ENCODE measurements at regions not wholly inside any gene's neighbourhood (a gene's known extent, or its start where the extent isn't known, plus 50 kb on each side); places are given as distances from the start of the nearest gene placed in this dataset.

DNA sequence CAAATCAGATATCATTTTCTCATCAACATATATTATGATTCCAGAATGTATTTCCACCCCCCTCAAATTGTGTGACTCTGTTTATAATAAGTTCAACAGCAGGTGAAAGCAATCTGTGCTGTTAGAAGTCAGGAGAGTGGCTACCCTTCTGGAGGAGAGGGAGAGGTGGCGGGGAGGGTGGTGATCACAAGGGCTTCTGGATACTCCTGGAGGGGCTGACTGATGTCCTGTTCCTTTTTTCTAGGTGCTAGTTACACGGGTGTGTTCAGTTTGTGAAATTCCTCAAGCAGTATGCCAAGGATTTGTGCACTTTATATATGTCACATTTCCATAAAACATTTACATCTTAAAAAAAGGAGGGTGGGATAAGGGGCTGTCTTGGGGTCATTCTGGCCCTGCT lies 119.1 kb downstream of the IRF8 start:
- no peak overlapping the region for H3K4me3 ChIP-seq
- TF ChIP-seq MAZ (IDR thresholded peaks at IDR 0.05; ENCODE audit: borderline replicate concordance, low read depth, low read length) (no peak), RFX5 (IDR thresholded peaks at IDR 0.05) (no peak), EHF (CRISPR knock-in tag; IDR thresholded peaks at IDR 0.05) (no peak), POLR2A (IDR thresholded peaks at IDR 0.05; ENCODE audit: low read length) (no peak), SREBF2 (IDR thresholded peaks at IDR 0.05) (no peak), FOSL2 (IDR thresholded peaks at IDR 0.05) (no peak), FOSL2 (CRISPR knock-in tag; IDR thresholded peaks at IDR 0.05) (no peak), NFE2L2 (conservative IDR thresholded peaks at IDR 0.05; ENCODE audit: low read length) (no peak), POLR2AphosphoS2 (conservative IDR thresholded peaks at IDR 0.05; ENCODE audit: low read length) (no peak)
- no peak overlapping the region for H3K4me2 ChIP-seq
- WGBS (ENCODE audit: missing lambda C conversion rate) = 3% methylated on average over 2 of the region's 2 CpGs
- no peak for FAIRE-seq
- POLR2A ChIA-PET = no interaction called here
- no peak for DNase-seq (ENCODE audit: low read depth in 1 of 2, low spot score in 1 of 2)
- H3K27ac ChIP-seq = no peak overlapping the region
- H3K9me3 ChIP-seq = peaks cover 34% of the 10 kb centered on the region
- CTCF ChIA-PET = interaction anchor here (0.6 to 19.3 kb wide), 6 partner anchors 11 to 404 kb away, joined by 3 to 405 read pairs (median 21); no protein-coding TSS in a partner anchor
- no peaks in the 10 kb centered on the region for H3K4me1 ChIP-seq
- ATAC-seq = no peak

DNA sequence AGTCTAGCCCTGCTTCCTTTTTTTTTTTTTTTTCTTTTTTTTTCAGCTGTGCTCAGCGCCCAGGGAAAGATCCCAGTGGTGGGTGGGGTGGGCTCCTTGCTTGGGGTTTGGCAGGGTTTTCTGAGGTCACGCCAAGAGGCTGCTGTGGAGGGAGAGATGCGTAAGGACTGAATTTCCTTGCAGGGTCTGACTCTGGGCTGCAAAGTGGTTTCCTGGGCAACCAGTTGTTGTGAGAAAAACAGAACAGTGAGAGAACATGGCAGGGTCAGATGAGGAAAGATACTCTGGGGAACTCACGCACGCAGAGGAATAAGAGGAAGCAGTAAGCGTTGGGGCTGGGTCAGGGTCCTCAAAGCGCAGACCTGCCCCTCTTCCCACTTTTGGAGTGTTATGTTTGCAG lies 119.5 kb downstream of the IRF8 start:
- no peak for FAIRE-seq
- Histone ChIP-seq H3K4me3 (no peak overlapping the region), H3K4me1 (no peaks in the 10 kb centered on the region), H3K4me2 (no peak overlapping the region), H3K9me3 (peaks cover 35% of the 10 kb centered on the region), H3K27ac (no peak overlapping the region)
- ATAC-seq = no peak
- WGBS (ENCODE audit: missing lambda C conversion rate) = 14% methylated on average over 7 of the region's 7 CpGs
- ChIA-PET CTCF (interaction anchor here (0.6 to 19.3 kb wide), 5 partner anchors 10 to 404 kb away, joined by 3 to 405 read pairs (median 26); no protein-coding TSS in a partner anchor), POLR2A (no interaction called here)
- no peak for DNase-seq (ENCODE audit: low read depth in 1 of 2, low spot score in 1 of 2)
- TF ChIP-seq TFCP2L1 (CRISPR knock-in tag; IDR thresholded peaks at IDR 0.05) = no peak
- TF ChIP-seq, protein P1, sequence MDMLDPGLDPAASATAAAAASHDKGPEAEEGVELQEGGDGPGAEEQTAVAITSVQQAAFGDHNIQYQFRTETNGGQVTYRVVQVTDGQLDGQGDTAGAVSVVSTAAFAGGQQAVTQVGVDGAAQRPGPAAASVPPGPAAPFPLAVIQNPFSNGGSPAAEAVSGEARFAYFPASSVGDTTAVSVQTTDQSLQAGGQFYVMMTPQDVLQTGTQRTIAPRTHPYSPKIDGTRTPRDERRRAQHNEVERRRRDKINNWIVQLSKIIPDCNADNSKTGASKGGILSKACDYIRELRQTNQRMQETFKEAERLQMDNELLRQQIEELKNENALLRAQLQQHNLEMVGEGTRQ (IDR thresholded peaks at IDR 0.05) = no peak
- TF ChIP-seq, protein P2, sequence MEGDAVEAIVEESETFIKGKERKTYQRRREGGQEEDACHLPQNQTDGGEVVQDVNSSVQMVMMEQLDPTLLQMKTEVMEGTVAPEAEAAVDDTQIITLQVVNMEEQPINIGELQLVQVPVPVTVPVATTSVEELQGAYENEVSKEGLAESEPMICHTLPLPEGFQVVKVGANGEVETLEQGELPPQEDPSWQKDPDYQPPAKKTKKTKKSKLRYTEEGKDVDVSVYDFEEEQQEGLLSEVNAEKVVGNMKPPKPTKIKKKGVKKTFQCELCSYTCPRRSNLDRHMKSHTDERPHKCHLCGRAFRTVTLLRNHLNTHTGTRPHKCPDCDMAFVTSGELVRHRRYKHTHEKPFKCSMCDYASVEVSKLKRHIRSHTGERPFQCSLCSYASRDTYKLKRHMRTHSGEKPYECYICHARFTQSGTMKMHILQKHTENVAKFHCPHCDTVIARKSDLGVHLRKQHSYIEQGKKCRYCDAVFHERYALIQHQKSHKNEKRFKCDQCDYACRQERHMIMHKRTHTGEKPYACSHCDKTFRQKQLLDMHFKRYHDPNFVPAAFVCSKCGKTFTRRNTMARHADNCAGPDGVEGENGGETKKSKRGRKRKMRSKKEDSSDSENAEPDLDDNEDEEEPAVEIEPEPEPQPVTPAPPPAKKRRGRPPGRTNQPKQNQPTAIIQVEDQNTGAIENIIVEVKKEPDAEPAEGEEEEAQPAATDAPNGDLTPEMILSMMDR (IDR thresholded peaks at IDR 0.05) = no peak
- TF ChIP-seq ESRRA (IDR thresholded peaks at IDR 0.05; ENCODE audit: borderline replicate concordance, low read length) = no peak
- TF ChIP-seq SREBF2 (IDR thresholded peaks at IDR 0.05) = no peak
- TF ChIP-seq ZSCAN20 (CRISPR knock-in tag; IDR thresholded peaks at IDR 0.05) = no peak
- TF ChIP-seq, protein P3, sequence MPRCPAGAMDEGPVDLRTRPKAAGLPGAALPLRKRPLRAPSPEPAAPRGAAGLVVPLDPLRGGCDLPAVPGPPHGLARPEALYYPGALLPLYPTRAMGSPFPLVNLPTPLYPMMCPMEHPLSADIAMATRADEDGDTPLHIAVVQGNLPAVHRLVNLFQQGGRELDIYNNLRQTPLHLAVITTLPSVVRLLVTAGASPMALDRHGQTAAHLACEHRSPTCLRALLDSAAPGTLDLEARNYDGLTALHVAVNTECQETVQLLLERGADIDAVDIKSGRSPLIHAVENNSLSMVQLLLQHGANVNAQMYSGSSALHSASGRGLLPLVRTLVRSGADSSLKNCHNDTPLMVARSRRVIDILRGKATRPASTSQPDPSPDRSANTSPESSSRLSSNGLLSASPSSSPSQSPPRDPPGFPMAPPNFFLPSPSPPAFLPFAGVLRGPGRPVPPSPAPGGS (IDR thresholded peaks at IDR 0.05) = no peak
- TF ChIP-seq RCOR1 (IDR thresholded peaks at IDR 0.05; ENCODE audit: low read depth, low read length) = no peak
- TF ChIP-seq NR3C1 (IDR thresholded peaks at IDR 0.05) = no peak
- no peak for TF ChIP-seq EP300 (IDR thresholded peaks at IDR 0.05)
- no peak for TF ChIP-seq HOXA7 (CRISPR knock-in tag; IDR thresholded peaks at IDR 0.05)
- no peak for TF ChIP-seq NPAS2 (CRISPR knock-in tag; IDR thresholded peaks at IDR 0.05; ENCODE audit: borderline replicate concordance)
- no peak for TF ChIP-seq CBX2 (IDR thresholded peaks at IDR 0.05; ENCODE audit: borderline replicate concordance, low read depth)
- no peak for TF ChIP-seq GATA3 (IDR thresholded peaks at IDR 0.05; ENCODE audit: borderline replicate concordance)
- no peak for TF ChIP-seq SMC3 (IDR thresholded peaks at IDR 0.05)
- no peak for TF ChIP-seq CEBPB (IDR thresholded peaks at IDR 0.05)
- no peak for TF ChIP-seq KDM5A (IDR thresholded peaks at IDR 0.05)
- TF ChIP-seq, protein P4, sequence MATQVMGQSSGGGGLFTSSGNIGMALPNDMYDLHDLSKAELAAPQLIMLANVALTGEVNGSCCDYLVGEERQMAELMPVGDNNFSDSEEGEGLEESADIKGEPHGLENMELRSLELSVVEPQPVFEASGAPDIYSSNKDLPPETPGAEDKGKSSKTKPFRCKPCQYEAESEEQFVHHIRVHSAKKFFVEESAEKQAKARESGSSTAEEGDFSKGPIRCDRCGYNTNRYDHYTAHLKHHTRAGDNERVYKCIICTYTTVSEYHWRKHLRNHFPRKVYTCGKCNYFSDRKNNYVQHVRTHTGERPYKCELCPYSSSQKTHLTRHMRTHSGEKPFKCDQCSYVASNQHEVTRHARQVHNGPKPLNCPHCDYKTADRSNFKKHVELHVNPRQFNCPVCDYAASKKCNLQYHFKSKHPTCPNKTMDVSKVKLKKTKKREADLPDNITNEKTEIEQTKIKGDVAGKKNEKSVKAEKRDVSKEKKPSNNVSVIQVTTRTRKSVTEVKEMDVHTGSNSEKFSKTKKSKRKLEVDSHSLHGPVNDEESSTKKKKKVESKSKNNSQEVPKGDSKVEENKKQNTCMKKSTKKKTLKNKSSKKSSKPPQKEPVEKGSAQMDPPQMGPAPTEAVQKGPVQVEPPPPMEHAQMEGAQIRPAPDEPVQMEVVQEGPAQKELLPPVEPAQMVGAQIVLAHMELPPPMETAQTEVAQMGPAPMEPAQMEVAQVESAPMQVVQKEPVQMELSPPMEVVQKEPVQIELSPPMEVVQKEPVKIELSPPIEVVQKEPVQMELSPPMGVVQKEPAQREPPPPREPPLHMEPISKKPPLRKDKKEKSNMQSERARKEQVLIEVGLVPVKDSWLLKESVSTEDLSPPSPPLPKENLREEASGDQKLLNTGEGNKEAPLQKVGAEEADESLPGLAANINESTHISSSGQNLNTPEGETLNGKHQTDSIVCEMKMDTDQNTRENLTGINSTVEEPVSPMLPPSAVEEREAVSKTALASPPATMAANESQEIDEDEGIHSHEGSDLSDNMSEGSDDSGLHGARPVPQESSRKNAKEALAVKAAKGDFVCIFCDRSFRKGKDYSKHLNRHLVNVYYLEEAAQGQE (IDR thresholded peaks at IDR 0.05) = no peak

Data from A549 (cell line).